NCI-H1417 (cell line): ENCODE measurements at regions not wholly inside any gene's neighbourhood (a gene's known extent, or its start where the extent isn't known, plus 50 kb on each side); places are given as distances from the start of the nearest gene placed in this dataset.
A peak's percentile ranks its signal among the peaks of the same experiment; 100 is the strongest.
"Not testable (repeated sequence)": the region's sequence is repeated elsewhere in the genome, so short reads cannot be mapped to it uniquely, and the experiment has no call there.

Source experiments
- DNase-seq, 3 experiments: peaks; one replicate each; lab custom pipeline; 2025; lab: John Stamatoyannopoulos, UW

- no peak for DNase-seq
Observed at GRCh38 chr3:10703875-10704274, 112.2 kb upstream of the SLC6A11 start.

GRCh38 chr3:10706156-10706739 is 109.8 kb upstream of the SLC6A11 start:
- no peak for DNase-seq

GRCh38 chr3:10706740-10707399 is 109.2 kb upstream of the SLC6A11 start:
- DNase-seq, result no peak

- DNase-seq, result peak in 2 of 3 experiments; percentile 8 to 9
Observed at GRCh38 chr3:10707400-10708215, 108.4 kb upstream of the SLC6A11 start.

- DNase-seq, result peak in 1 of 3 experiments; percentile 2
Observed at GRCh38 chr3:10708216-10708893, 107.7 kb upstream of the SLC6A11 start.

- DNase-seq, result no peak
Observed at GRCh38 chr3:10709110-10709781, 106.8 kb upstream of the SLC6A11 start.

- DNase-seq, result no peak
Observed at GRCh38 chr3:10712121-10712520, 103.9 kb upstream of the SLC6A11 start.

GRCh38 chr3:10713656-10714055 is 102.4 kb upstream of the SLC6A11 start:
- DNase-seq, result no peak

GRCh38 chr3:10715886-10716285 is 100.1 kb upstream of the SLC6A11 start:
- no peak for DNase-seq

GRCh38 chr3:10716964-10717363 is 99.1 kb upstream of the SLC6A11 start:
- no peak for DNase-seq

GRCh38 chr3:10717756-10718155 is 98.3 kb upstream of the SLC6A11 start:
- no peak for DNase-seq

- no peak for DNase-seq
Observed at GRCh38 chr3:10721101-10721500, 94.9 kb upstream of the SLC6A11 start.

- no peak for DNase-seq
Observed at GRCh38 chr3:10722911-10723310, 93.1 kb upstream of the SLC6A11 start.

GRCh38 chr3:10723991-10724390 is 92.0 kb upstream of the SLC6A11 start:
- no peak for DNase-seq

GRCh38 chr3:10725067-10725466 is 91.0 kb upstream of the SLC6A11 start:
- no peak for DNase-seq

- DNase-seq, result no peak
Observed at GRCh38 chr3:10725846-10726245, 90.2 kb upstream of the SLC6A11 start.

GRCh38 chr3:10726787-10727186 is 89.2 kb upstream of the SLC6A11 start:
- DNase-seq, result no peak

- DNase-seq, result no peak
Observed at GRCh38 chr3:10729439-10729838, 86.6 kb upstream of the SLC6A11 start.

- DNase-seq, result no peak
Observed at GRCh38 chr3:10732292-10732691, 83.7 kb upstream of the SLC6A11 start.

GRCh38 chr3:10733297-10733696 is 82.7 kb upstream of the SLC6A11 start:
- no peak for DNase-seq

GRCh38 chr3:10736444-10736843 is 79.6 kb upstream of the SLC6A11 start:
- not testable (repeated sequence) for DNase-seq

GRCh38 chr3:10737785-10738184 is 78.2 kb upstream of the SLC6A11 start:
- no peak for DNase-seq
